ENCODE measurements at regions not wholly inside any gene's neighbourhood (a gene's known extent, or its start where the extent isn't known, plus 50 kb on each side); places are given as distances from the start of the nearest gene placed in this dataset.

DNA sequence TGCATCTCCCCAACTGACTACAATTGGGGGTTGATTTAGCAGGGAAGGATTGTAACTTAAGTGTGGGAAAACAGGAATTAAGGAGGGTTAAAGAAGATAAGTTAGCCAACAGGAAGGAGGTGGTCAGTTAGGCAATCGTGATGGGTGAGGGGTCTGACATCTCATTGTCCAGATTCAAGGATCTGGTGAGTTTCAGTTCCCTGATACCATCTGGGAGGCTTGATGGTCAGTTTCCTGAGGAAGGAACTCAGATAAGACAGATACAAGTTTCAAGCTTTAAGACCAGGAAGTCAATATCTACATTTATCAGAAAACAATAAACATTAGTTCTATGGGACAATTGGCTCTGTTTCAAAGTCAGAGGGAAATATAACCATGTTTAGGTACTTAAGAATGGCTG, 601.8 kb downstream of the SLITRK6 start:
- Histone ChIP-seq H3K27me3 (no peaks in the 10 kb centered on the region), H3K27ac (no peak overlapping the region), H2AFZ (replicated peaks) (no peak overlapping the region), H3F3A (ENCODE audit: low read depth) (no peaks in the 10 kb centered on the region), H3K79me2 (ENCODE audit: low read depth) (no peaks in the 10 kb centered on the region), H3K4me1 (no peaks in the 10 kb centered on the region), H3K4me3 (no peak overlapping the region), H3K36me3 (no peaks in the 10 kb centered on the region), H3K4me2 (no peak overlapping the region), H3K9ac (no peak overlapping the region), H3K9me3 (ENCODE audit: low read depth) (no peaks in the 10 kb centered on the region), H4K20me1 (ENCODE audit: low read depth) (no peaks in the 10 kb centered on the region)
- no peak overlapping the region for H3K27ac Mint-ChIP-seq
- H3K4me3 Mint-ChIP-seq = no peak overlapping the region
- DNase-seq (ENCODE audit: low spot score) = no peak
- TF ChIP-seq EZH2phosphoT487 (IDR thresholded peaks at IDR 0.05) (no peak), EZH2 (IDR thresholded peaks at IDR 0.05) (no peak)
- TF ChIP-seq, protein P1, sequence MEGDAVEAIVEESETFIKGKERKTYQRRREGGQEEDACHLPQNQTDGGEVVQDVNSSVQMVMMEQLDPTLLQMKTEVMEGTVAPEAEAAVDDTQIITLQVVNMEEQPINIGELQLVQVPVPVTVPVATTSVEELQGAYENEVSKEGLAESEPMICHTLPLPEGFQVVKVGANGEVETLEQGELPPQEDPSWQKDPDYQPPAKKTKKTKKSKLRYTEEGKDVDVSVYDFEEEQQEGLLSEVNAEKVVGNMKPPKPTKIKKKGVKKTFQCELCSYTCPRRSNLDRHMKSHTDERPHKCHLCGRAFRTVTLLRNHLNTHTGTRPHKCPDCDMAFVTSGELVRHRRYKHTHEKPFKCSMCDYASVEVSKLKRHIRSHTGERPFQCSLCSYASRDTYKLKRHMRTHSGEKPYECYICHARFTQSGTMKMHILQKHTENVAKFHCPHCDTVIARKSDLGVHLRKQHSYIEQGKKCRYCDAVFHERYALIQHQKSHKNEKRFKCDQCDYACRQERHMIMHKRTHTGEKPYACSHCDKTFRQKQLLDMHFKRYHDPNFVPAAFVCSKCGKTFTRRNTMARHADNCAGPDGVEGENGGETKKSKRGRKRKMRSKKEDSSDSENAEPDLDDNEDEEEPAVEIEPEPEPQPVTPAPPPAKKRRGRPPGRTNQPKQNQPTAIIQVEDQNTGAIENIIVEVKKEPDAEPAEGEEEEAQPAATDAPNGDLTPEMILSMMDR (IDR thresholded peaks at IDR 0.05) = no peak
- no peaks in the 10 kb centered on the region for H3K4me1 Mint-ChIP-seq
- no peaks in the 10 kb centered on the region for H3K36me3 Mint-ChIP-seq
- H3K9me3 Mint-ChIP-seq = no peaks in the 10 kb centered on the region
- no peaks in the 10 kb centered on the region for H3K27me3 Mint-ChIP-seq (ENCODE audit: insufficient read depth, low read depth)

DNA sequence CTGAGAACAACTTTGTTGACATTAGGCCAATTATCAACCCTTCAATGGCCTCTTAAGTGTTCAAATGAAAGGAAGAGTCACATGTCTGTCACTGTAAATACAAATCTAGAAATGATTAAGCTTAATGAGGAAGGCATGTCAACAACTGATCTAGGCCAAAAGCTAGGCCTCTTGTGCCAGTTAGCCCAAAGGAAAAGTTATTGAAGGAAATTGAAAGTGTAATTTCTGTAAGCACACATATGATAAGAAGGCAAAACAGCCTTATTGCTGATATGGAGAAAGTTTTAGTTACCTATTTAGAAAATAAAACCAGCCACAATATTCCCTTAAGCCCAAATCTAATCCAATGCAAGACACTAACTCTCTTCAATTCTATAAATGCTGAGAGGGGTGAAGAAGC, 604.7 kb downstream of the SLITRK6 start:
- no peak for DNase-seq (ENCODE audit: low spot score)
- H3K9ac ChIP-seq = no peak overlapping the region
- H3K27me3 ChIP-seq = no peaks in the 10 kb centered on the region
- H3K4me3 ChIP-seq = no peak overlapping the region
- H3K4me3 Mint-ChIP-seq = no peak overlapping the region
- H3K36me3 ChIP-seq = no peaks in the 10 kb centered on the region
- no peak overlapping the region for H3K4me2 ChIP-seq
- TF ChIP-seq EZH2phosphoT487 (IDR thresholded peaks at IDR 0.05) (no peak), EZH2 (IDR thresholded peaks at IDR 0.05) (no peak)
- TF ChIP-seq, protein P1 (IDR thresholded peaks at IDR 0.05) = no peak
- H3K79me2 ChIP-seq (ENCODE audit: low read depth) = no peaks in the 10 kb centered on the region
- no peak overlapping the region for H3K27ac ChIP-seq
- no peaks in the 10 kb centered on the region for H3K9me3 ChIP-seq (ENCODE audit: low read depth)
- H3K36me3 Mint-ChIP-seq = no peaks in the 10 kb centered on the region
- no peaks in the 10 kb centered on the region for H3K4me1 ChIP-seq
- no peaks in the 10 kb centered on the region for H3F3A ChIP-seq (ENCODE audit: low read depth)
- H3K9me3 Mint-ChIP-seq = no peaks in the 10 kb centered on the region
- H3K27ac Mint-ChIP-seq = no peak overlapping the region
- H3K4me1 Mint-ChIP-seq = no peaks in the 10 kb centered on the region
- no peaks in the 10 kb centered on the region for H3K27me3 Mint-ChIP-seq (ENCODE audit: insufficient read depth, low read depth)
- H2AFZ ChIP-seq (replicated peaks) = no peak overlapping the region
- H4K20me1 ChIP-seq (ENCODE audit: low read depth) = no peaks in the 10 kb centered on the region

DNA sequence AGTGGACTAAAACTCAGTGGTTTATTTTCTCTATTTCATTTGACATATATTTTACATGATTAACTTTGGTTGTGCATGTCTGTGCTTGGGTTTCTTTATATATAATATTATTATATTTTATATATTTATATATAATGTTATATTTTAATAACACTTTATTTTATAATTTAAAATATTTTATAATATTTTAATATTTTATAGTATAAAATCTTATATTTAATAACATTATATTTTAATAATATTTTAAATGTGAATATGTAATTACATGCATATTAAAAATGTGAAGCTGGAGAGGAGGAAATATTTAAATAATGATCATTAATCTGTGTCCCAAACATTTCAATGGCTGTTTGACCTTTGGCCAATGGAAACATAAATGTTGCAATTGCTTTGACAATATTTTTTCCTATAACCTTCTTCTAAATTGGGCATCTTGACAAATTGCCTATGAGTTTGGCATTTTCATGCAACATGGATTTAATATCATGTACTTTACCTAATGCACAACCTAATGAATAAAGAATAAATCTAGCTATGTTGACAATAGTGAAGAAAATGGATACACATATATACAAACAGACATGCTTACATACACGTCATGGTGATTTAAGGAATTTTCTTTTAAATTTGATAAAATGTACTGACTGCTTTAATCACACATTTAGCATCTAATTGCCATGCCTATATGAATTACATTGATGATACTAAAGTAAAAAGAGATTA, 607.1 kb downstream of the SLITRK6 start:
- Mint-ChIP-seq H3K27ac (no peak overlapping the region), H3K27me3 (ENCODE audit: insufficient read depth, low read depth) (no peaks in the 10 kb centered on the region), H3K4me1 (no peaks in the 10 kb centered on the region), H3K4me3 (no peak overlapping the region), H3K9me3 (no peaks in the 10 kb centered on the region), H3K36me3 (no peaks in the 10 kb centered on the region)
- H3K27ac ChIP-seq = no peak overlapping the region
- H3K9me3 ChIP-seq (ENCODE audit: low read depth) = no peaks in the 10 kb centered on the region
- no peak for DNase-seq (ENCODE audit: low spot score)
- TF ChIP-seq, protein P1 (IDR thresholded peaks at IDR 0.05) = no peak
- TF ChIP-seq EZH2 (IDR thresholded peaks at IDR 0.05) (no peak), EZH2phosphoT487 (IDR thresholded peaks at IDR 0.05) (no peak)
- H3K79me2 ChIP-seq (ENCODE audit: low read depth) = no peaks in the 10 kb centered on the region
- H3K4me2 ChIP-seq = no peak overlapping the region
- H3F3A ChIP-seq (ENCODE audit: low read depth) = no peaks in the 10 kb centered on the region
- H3K4me3 ChIP-seq = no peak overlapping the region
- no peaks in the 10 kb centered on the region for H3K36me3 ChIP-seq
- H3K9ac ChIP-seq = no peak overlapping the region
- H3K27me3 ChIP-seq = no peaks in the 10 kb centered on the region
- no peaks in the 10 kb centered on the region for H3K4me1 ChIP-seq
- H2AFZ ChIP-seq (replicated peaks) = no peak overlapping the region
- no peaks in the 10 kb centered on the region for H4K20me1 ChIP-seq (ENCODE audit: low read depth)
